GM18861 (cell line): ENCODE measurements at regions not wholly inside any gene's neighbourhood (a gene's known extent, or its start where the extent isn't known, plus 50 kb on each side); places are given as distances from the start of the nearest gene placed in this dataset.
"Not testable (repeated sequence)": the region's sequence is repeated elsewhere in the genome, so short reads cannot be mapped to it uniquely, and the experiment has no call there.

ENCODE experiments used
- ATAC-seq: cut with Tn5 transposase; IDR thresholded peaks from one replicate; pipeline ENCODE4 v1.9.1; 2021; ENCODE audit not compliant: unreplicated experiment

GRCh38 chr1:239125893-239126292, 260.5 kb upstream of the CHRM3 start:
- ATAC-seq: no peak

- no peak for ATAC-seq
Observed at GRCh38 chr1:239125027-239125426, 261.3 kb upstream of the CHRM3 start.

DNA sequence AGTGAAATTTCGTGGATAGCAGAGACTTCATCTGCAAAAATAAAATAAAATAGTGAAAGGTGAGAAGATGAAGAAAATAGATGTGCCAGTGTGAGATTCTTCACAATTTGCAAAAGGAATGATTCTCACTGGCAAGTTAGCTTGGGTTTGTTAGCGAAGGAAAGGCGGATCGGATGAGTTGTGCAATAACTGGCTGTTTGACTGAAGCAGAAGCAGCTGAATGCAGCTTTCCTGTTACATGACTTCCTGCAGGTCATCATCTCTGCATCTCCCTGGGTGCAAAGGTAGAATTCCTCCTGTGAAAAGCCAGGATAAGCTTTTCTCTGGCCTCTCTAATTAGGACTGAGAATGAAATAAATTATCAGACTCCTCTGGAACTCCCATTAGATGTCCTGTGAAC, 263.1 kb upstream of the CHRM3 start:
- no peak for ATAC-seq

- no peak for ATAC-seq
Observed at GRCh38 chr1:239112101-239112935, 274.1 kb upstream of the CHRM3 start.

DNA sequence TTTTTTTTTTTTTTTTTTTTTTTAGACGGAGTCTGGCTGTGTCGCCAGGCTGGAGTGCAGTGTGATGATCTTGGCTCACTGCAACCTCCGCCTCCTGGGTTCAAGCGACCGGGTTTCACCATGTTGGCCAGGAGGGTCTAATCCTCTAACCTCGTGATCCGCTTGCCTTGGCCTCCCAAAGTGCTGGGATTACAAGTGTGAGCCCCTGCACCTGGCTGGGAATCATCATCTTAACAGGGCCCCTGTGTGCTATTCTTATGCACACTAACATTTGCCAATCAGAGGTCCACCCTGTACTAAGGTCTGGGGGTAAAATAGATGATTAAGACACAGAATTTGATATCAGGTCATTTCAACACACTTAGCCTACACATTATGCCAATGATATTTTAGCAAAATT, 278.7 kb upstream of the CHRM3 start:
- ATAC-seq: no peak

- ATAC-seq: not testable (repeated sequence)
Observed at GRCh38 chr1:239106689-239107088, 279.7 kb upstream of the CHRM3 start.

GRCh38 chr1:239098400-239099037, 287.8 kb upstream of the CHRM3 start:
- ATAC-seq: no peak

DNA sequence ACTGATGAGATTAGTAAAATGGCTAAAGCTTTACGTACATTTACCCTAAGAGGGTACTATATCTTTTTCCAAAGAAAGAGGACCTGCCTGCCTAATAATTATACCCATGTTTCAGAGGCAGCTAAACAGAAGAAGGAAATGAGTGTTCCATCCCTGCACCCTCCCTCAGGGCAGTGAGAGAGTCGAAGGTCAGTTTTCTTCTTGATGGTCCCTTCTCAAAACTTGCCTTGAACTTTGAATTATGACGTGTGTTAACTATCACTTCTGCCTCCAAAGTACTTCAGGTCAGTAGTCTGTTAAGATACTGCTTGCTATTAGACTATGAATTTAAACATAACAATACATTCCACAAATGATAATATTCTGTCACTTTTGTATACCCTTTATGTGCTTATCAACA, 294.8 kb upstream of the CHRM3 start:
- no peak for ATAC-seq

GRCh38 chr1:239084459-239085080, 301.8 kb upstream of the CHRM3 start:
- ATAC-seq: no peak

- not testable (repeated sequence) for ATAC-seq
Observed at GRCh38 chr1:239081947-239082346, 304.4 kb upstream of the CHRM3 start.

DNA sequence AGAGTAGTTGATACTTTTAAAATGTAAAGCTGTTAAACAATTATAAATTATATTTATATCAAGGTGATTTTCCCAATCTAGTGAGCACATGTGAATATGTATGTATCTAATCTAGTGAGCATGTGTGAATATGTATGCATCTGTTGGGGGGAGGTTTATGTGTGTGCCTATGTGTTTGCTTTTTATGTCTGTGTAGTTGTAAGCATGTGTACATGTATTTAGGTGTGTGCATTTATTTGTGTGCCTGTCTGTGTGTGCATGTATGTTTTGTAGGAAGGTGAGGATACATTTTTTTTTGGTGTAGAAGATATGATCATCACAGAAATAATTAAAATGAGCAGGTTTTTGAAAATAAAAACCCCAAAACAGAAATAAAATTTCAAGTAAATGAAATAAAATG, 318.9 kb upstream of the CHRM3 start:
- ATAC-seq: no peak

DNA sequence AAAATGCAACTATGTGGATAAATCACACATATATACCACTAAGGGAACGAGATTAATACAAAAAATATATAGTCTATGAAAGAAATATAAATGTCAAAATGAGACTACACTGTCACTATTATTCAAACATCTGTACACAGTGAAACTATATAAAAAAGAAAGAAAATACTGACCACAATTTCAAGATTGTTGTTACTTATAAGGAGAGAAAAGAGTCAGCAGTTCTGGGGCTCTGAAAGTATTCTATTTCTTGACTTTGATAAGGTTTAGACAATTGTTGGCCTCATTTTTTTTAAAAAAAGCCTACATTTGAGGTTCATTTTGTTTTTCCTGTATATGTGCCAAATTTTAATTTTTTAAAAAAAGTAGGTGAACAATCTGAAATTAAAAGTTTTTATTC, 319.3 kb upstream of the CHRM3 start:
- ATAC-seq: no peak

DNA sequence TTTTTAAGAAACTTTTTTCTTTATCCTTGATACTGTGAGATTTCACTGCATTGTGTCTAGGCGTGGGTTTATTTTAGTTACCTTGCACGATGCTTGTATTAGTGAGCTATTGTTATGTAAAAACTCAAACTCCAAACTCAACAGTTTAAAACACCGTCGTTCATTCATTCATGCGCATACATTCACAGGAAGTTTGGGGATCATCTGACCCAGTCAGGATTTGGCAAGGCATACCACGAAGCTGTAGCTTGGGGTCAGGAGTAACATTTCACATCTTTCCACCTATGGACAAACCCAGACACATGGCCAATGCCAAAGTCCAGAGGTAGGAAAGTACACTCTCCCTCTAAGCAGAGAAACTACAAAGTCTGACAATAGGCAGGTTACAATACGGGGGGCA, 324.6 kb upstream of the CHRM3 start:
- no peak for ATAC-seq

- no peak for ATAC-seq
Observed at GRCh38 chr1:239058190-239058589, 328.2 kb upstream of the CHRM3 start.

GRCh38 chr1:239056940-239057339, 329.4 kb upstream of the CHRM3 start:
- ATAC-seq: no peak

- ATAC-seq: no peak
Observed at GRCh38 chr1:239053279-239053678, 333.1 kb upstream of the CHRM3 start.

DNA sequence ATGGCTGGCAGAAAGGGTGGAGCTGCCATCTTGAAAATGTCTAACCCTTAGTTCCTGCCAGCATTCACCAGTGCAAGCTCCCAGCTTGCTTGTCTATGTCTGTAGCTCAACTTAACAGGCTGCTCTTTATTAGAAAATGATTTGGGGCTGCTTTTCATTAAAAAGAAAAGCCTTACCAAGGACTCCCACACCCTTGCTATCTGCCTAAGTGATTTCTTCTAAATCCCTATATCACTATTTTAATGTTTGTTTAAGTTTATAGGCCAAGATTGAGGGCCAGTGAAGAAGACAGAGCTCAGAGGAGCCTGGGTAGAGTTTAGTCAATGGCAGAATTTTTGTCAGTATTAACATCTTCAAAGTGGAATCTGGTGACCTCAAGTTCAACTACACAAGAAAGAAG, 336.8 kb upstream of the CHRM3 start:
- no peak for ATAC-seq

DNA sequence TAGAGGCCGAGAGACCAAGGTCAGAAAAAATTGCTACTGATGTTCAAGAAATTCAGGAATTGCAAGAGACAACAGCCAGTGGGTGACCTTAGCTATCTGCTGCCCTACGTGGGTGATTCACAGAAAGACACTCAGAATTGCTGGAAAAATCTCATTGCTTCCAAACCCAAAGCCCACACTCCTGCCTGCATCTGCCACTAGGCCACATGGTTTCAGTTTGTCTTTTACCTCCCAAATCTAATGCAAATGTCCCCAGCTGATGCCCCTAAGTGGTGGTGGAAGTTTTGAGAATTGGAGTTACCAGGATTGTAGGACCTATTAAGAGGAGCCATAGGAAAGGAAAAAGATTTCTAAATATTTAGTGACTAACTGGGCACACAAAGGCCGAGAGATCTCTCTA, 341.5 kb upstream of the CHRM3 start:
- no peak for ATAC-seq

DNA sequence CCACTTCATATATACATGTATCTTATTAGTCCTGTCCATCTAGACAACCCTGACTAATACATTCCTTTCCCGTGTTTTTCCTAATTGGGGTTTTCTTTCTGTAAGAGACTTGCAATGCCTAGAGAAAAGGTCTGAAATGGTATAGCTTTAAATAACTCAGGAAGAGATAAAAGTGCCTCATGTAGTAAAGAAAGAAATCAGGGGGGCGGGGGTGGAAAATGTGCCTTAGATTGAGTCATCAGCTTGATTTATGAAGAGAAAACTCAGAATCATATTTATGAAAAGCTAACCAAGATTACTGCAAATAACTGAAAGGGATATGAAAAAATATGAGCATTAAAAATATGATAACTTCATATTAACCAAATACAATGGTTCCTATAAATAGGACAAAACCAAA, 345.8 kb upstream of the CHRM3 start:
- no peak for ATAC-seq

DNA sequence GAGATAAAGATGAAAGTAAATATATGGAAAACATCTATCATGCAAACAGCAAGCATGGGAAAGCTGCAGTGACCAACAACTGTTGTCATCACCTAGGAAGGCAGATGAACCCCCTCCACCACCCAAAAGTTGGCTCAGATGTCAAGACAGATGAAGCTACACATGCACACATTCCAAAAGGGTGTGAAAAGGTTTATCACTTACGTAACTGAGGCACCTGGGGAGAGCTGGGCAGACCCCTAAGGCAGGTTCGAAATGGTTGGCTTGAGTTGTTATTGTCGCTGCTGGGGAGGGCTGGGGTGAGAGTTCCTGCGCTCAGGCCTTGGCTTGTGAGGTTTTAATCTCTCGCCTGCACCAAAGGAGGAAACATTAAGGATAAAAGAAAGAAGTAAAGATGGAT, 355.1 kb upstream of the CHRM3 start:
- ATAC-seq: no peak

DNA sequence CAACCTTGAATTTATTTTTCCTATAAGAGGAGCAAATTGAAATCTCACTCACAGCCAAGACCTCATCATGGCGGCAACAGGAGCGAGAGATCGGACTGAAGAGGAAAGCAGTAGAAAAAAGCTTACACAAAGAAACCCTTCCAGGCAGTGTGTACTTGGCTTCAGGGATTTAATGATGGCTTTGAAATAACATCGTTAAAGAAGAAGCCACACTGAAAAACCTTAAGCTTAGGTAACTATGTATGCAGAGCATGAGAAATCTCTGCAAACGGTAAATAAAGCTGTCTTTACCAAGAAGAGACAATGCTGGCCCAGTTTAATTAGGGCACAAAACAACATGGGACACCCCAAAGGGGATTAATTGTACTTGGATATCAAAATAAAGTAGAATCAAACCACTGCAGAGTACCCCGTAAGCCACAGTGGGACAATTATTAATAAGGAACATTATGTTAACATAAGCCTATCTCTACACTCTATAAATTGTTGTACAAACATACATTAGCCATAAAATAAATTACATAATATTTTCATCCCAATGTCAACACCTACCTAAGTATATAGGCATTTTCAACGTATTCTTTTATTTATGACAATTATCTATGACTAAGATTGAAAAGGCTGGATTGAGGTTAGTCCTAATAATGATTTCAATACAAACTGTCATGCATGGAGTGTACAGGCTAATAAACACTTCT, 360.2 kb upstream of the CHRM3 start:
- ATAC-seq: no peak

- ATAC-seq: no peak
Observed at GRCh38 chr1:239025223-239025622, 361.1 kb upstream of the CHRM3 start.
